Fibroblast of lung (primary cell): ENCODE measurements at regions not wholly inside any gene's neighbourhood (a gene's known extent, or its start where the extent isn't known, plus 50 kb on each side); places are given as distances from the start of the nearest gene placed in this dataset.

Experiments used
- EZH2 ChIP-seq: IDR thresholded peaks from 2 replicates; pipeline ENCODE4 v1.5.1; 2012; ENCODE audit warnings: low read length, control low read depth, mild to moderate bottlenecking; ENCODE audit errors: missing control alignments
- TF ChIP-seq, protein P1 (sequence below), 2 donors: IDR thresholded peaks in 1 of 2; conservative IDR thresholded peaks in 1 of 2; 1 replicate in 1 of 2; 2 replicates in 1 of 2; pipeline ENCODE4 v1.5.1; 2011 to 2012; ENCODE audit warnings: low read length in 2 of 2, control low read depth in 1 of 2, inconsistent platforms in 1 of 2, low read depth in 1 of 2, mild to moderate bottlenecking in 1 of 2

DNA sequence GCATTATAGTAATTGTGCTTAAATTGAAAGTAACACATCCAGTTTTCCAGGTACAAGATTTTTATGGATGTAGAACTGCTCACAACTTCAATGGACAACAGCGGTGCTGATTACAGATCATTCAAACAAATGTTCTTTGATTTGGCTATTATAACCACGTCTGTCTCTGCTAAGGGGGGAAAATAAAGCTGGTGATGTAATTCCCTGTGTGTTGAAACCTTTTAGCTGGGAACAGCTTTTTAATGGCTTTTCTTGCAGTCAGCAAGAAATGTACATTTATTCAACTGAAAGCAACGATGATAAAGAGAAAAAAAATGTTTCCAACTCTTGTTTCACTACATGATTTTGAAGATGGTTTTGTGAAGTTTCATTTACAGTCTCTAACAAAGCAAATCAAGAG is 431.9 kb upstream of the AGTR1 start:
- TF ChIP-seq, protein P1, sequence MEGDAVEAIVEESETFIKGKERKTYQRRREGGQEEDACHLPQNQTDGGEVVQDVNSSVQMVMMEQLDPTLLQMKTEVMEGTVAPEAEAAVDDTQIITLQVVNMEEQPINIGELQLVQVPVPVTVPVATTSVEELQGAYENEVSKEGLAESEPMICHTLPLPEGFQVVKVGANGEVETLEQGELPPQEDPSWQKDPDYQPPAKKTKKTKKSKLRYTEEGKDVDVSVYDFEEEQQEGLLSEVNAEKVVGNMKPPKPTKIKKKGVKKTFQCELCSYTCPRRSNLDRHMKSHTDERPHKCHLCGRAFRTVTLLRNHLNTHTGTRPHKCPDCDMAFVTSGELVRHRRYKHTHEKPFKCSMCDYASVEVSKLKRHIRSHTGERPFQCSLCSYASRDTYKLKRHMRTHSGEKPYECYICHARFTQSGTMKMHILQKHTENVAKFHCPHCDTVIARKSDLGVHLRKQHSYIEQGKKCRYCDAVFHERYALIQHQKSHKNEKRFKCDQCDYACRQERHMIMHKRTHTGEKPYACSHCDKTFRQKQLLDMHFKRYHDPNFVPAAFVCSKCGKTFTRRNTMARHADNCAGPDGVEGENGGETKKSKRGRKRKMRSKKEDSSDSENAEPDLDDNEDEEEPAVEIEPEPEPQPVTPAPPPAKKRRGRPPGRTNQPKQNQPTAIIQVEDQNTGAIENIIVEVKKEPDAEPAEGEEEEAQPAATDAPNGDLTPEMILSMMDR (conservative IDR thresholded peaks at IDR 0.05 in 1 of 2, IDR thresholded peaks at IDR 0.05 in 1 of 2; ENCODE audit: low read depth in 1 of 2, low read length in 2 of 2): no peak
- TF ChIP-seq EZH2: no peak
